Stimulated activated CD8-positive, alpha-beta memory T cell treated with anti-CD3 and anti-CD28 coated beads, Interleukin-2, amount 100 ng/mL, for 1 hour (primary cell): ENCODE measurements at regions not wholly inside any gene's neighbourhood (a gene's known extent, or its start where the extent isn't known, plus 50 kb on each side); places are given as distances from the start of the nearest gene placed in this dataset.

ENCODE experiments used
- DNase-seq, 2 donors: peaks; one replicate each; pipeline ENCODE4 v3.0.0-alpha.2; 2020; ENCODE audit warnings: low read depth in 2 of 2

- no peak for DNase-seq
These were observed 64.9 kb upstream of the BHLHE23 start for GRCh38 chr20:63071541-63072181.

GRCh38 chr20:63070771-63071540 is 64.2 kb upstream of the BHLHE23 start:
- DNase-seq = no peak

GRCh38 chr20:63070301-63070625 is 63.5 kb upstream of the BHLHE23 start:
- DNase-seq = no peak

- DNase-seq = no peak
These were observed 62.1 kb upstream of the BHLHE23 start for GRCh38 chr20:63068711-63069367.

- no peak for DNase-seq
These were observed 61.2 kb upstream of the BHLHE23 start for GRCh38 chr20:63067721-63068560.

- DNase-seq = no peak
These were observed 60.5 kb upstream of the BHLHE23 start for GRCh38 chr20:63067266-63067635.

- no peak for DNase-seq
These were observed 59.9 kb upstream of the BHLHE23 start for GRCh38 chr20:63066506-63067265.

- no peak for DNase-seq
These were observed 59.1 kb upstream of the BHLHE23 start for GRCh38 chr20:63065911-63066310.

- no peak for DNase-seq
These were observed 58.3 kb upstream of the BHLHE23 start for GRCh38 chr20:63064745-63065711.

GRCh38 chr20:63064310-63064709 is 57.5 kb upstream of the BHLHE23 start:
- no peak for DNase-seq

- DNase-seq = no peak
These were observed 55.7 kb upstream of the BHLHE23 start for GRCh38 chr20:63062188-63063140.

- no peak for DNase-seq
These were observed 55.0 kb upstream of the BHLHE23 start for GRCh38 chr20:63061771-63062100.

- DNase-seq = no peak
These were observed 54.4 kb upstream of the BHLHE23 start for GRCh38 chr20:63061051-63061770.

GRCh38 chr20:63060057-63060991 is 53.6 kb upstream of the BHLHE23 start:
- no peak for DNase-seq

GRCh38 chr20:63059684-63060056 is 52.9 kb upstream of the BHLHE23 start:
- DNase-seq = no peak

- DNase-seq = no peak
These were observed 52.1 kb upstream of the BHLHE23 start for GRCh38 chr20:63058696-63059335.
